ENCODE measurements at regions not wholly inside any gene's neighbourhood (a gene's known extent, or its start where the extent isn't known, plus 50 kb on each side); places are given as distances from the start of the nearest gene placed in this dataset.

DNA sequence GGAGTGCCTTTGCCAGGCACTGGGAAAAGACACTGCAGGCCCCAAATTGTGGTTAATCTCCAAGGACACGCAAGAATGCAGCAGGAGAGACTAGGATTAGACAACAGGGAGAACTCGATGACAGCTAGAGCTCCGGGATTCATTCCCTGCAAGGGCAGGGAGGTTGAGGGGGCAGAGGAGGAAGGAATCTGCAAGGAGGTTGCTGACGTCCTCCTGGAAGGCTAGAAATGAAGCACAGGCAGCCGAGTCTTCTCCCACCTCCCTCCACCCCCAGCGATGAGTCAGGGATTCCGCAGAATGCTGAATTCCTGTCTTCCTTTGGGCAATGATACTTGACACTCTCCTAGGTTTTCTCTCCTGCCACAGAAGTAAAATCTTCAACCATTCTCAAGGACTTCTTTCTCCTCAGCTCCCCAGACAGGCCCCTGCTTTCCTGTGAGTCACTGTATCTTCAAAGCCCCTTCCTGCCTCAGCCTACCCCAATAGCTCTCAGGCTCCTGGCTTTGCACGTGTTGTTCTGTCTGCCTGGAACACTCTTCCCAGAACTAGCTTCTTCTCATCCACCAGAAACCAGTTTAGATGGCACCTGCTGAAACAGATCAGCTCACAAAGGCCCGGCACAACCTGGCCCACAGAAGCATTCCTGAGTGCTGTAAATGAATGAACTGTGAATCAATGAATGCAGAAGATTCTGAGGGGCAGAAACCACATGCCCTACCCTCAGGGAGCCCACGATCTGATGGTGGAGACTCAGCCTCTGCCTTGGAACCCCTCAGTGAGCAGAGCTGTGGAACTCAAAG lies 85.6 kb downstream of the MRPL14 start:
- no peaks in the 10 kb centered on the region for H3K36me3 ChIP-seq
- peak in 1 of 3 donors; percentile 37 for DNase-seq
- no peak overlapping the region for H3K4me3 ChIP-seq
- peaks cover 0 to 15% (median 1%) of the 10 kb centered on the region in 4 donors for H3K4me1 ChIP-seq
- H3K27me3 ChIP-seq: no peaks in the 10 kb centered on the region
- H3K9me3 ChIP-seq: no peaks in the 10 kb centered on the region
- H3K27ac ChIP-seq: peak overlapping the region in 1 of 4 donors; percentile 57
- TF ChIP-seq, protein P1, sequence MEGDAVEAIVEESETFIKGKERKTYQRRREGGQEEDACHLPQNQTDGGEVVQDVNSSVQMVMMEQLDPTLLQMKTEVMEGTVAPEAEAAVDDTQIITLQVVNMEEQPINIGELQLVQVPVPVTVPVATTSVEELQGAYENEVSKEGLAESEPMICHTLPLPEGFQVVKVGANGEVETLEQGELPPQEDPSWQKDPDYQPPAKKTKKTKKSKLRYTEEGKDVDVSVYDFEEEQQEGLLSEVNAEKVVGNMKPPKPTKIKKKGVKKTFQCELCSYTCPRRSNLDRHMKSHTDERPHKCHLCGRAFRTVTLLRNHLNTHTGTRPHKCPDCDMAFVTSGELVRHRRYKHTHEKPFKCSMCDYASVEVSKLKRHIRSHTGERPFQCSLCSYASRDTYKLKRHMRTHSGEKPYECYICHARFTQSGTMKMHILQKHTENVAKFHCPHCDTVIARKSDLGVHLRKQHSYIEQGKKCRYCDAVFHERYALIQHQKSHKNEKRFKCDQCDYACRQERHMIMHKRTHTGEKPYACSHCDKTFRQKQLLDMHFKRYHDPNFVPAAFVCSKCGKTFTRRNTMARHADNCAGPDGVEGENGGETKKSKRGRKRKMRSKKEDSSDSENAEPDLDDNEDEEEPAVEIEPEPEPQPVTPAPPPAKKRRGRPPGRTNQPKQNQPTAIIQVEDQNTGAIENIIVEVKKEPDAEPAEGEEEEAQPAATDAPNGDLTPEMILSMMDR (IDR thresholded peaks at IDR 0.05): no peak
- TF ChIP-seq POLR2A (IDR thresholded peaks at IDR 0.05): no peak

DNA sequence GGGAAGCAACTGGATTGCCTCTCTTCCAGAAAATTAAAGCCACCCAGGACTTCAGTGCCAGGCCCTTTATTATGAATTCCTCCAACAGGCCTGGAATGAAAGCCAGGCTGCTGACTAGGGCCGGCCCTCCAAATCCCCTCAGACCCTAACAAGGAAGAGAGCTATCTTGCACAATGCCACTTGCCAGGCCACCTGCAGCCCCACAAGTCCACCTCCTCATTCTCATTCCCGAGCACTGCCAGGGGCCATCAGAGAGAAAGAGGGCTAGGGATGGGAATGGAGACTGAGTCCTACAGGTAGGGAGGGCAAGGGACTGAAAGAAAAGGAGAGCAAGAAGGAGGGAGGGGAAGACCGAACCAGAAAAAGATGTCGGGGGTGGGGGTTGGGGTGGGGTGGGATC lies 86.5 kb downstream of the MRPL14 start:
- DNase-seq: peak in 1 of 3 donors; percentile 25
- H3K27me3 ChIP-seq: no peaks in the 10 kb centered on the region
- H3K4me3 ChIP-seq: no peak overlapping the region
- no peaks in the 10 kb centered on the region for H3K36me3 ChIP-seq
- H3K9me3 ChIP-seq: no peaks in the 10 kb centered on the region
- TF ChIP-seq, protein P1 (IDR thresholded peaks at IDR 0.05): no peak
- TF ChIP-seq POLR2A (IDR thresholded peaks at IDR 0.05): no peak
- peak overlapping the region in 1 of 4 donors; percentile 57 for H3K27ac ChIP-seq
- peaks cover 0 to 15% (median 1%) of the 10 kb centered on the region in 4 donors for H3K4me1 ChIP-seq

DNA sequence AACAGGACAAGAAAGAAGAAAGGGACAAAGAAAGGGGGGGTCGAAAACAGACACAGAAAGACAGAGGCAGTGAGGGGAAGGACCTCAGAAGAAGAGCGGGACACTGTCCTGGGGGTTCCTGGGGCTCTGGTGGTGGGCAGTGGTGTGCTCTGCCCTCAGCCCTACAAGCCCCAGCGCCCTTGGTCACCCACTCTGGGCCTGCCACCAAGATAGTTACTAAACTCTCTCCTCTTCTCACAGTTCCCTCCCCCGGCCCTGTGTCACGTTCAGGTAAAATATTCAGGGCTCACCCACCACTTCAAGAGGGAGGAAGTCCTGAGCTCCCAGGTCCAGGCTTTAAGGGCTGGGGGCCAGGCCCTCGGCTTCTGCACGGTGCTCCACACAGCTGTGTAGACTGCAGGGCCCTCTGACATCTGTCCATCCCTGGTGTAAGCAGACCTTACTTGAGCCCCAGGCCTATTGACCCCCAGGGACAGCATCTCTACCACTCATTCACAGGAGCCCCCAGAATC lies 87.4 kb downstream of the MRPL14 start:
- Histone ChIP-seq H3K4me3 (no peak overlapping the region), H3K27ac (no peak overlapping the region), H3K36me3 (no peaks in the 10 kb centered on the region), H3K27me3 (no peaks in the 10 kb centered on the region), H3K4me1 (peaks cover 0 to 15% (median 1%) of the 10 kb centered on the region in 4 donors), H3K9me3 (no peaks in the 10 kb centered on the region)
- DNase-seq: peak in 1 of 3 donors; percentile 22
- TF ChIP-seq, protein P1 (IDR thresholded peaks at IDR 0.05): no peak
- no peak for TF ChIP-seq POLR2A (IDR thresholded peaks at IDR 0.05)

DNA sequence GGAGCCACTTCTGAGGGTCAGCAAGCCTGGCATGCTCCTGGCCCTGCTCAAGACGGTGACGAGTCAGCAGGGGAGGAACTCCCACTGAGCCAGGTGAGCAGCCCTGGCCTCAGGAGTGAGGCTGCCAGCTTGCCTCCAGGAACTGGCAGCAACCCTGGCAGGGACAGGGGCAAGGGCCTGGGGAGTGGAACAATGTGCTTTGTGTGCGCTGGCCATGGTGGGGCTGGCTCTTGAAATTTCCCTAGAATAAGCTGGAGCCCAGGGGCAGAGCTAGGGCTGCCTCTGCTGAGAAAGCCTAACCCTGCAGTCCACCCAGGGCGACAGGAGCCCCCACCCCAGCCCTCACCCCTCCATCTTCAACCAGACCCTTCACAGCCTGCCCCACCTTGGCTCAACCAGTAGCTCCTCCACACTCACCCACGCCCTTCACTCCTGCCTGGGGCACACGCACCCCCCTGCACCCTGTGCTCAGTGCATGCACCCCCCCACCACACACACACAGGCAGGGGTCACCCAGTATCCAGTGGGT lies 88.0 kb downstream of the MRPL14 start:
- no peaks in the 10 kb centered on the region for H3K9me3 ChIP-seq
- no peaks in the 10 kb centered on the region for H3K27me3 ChIP-seq
- no peak for TF ChIP-seq POLR2A (IDR thresholded peaks at IDR 0.05)
- TF ChIP-seq, protein P1 (IDR thresholded peaks at IDR 0.05): no peak
- peaks cover 0 to 15% (median 1%) of the 10 kb centered on the region in 4 donors for H3K4me1 ChIP-seq
- H3K27ac ChIP-seq: no peak overlapping the region
- DNase-seq: peak in 1 of 3 donors; percentile 28
- H3K4me3 ChIP-seq: no peak overlapping the region
- no peaks in the 10 kb centered on the region for H3K36me3 ChIP-seq

DNA sequence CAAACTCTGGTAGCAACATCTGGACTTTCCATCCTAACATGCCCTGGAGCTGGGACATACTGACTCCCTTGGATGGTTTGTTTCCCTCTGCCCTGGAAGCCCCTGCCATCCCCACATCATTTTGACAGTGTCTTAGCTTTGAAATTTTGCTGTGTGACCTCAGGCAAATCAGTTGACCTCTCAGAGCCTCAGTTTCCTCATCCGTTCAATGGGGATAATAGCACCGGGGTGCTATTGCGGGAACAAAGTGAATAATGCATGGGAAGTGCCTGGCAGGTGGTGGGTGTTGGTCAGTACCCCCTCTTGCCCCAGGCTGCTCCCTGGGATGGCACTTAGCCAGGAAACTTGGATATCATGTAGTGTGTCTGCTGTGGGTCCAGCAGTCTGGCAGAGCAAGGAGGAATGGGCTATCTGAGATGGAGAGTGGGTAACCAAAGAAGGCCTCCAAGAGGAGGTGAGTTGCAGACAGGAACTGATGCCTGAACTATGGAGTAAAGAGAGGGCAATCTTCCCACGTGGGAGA lies 88.6 kb downstream of the MRPL14 start:
- no peak overlapping the region for H3K4me3 ChIP-seq

More for the DNA sequence above, 88.6 kb downstream of the MRPL14 start:
- no peaks in the 10 kb centered on the region for H3K9me3 ChIP-seq
- TF ChIP-seq, protein P1 (IDR thresholded peaks at IDR 0.05): no peak
- no peak for TF ChIP-seq POLR2A (IDR thresholded peaks at IDR 0.05)
- peaks cover 0 to 13% (median 1%) of the 10 kb centered on the region in 4 donors for H3K4me1 ChIP-seq
- no peaks in the 10 kb centered on the region for H3K27me3 ChIP-seq
- DNase-seq: peak in 1 of 3 donors; percentile 7
- H3K27ac ChIP-seq: no peak overlapping the region
- H3K36me3 ChIP-seq: no peaks in the 10 kb centered on the region
